ENCODE measurements at regions not wholly inside any gene's neighbourhood (a gene's known extent, or its start where the extent isn't known, plus 50 kb on each side); places are given as distances from the start of the nearest gene placed in this dataset.

GRCh38 chr10:94043431-94043990, 49.8 kb downstream of the PLCE1 start:
- DNase-seq (ENCODE audit: extremely low read depth in 1 of 2, low read depth in 1 of 2): no peak

GRCh38 chr10:94046098-94046497, 52.4 kb downstream of the PLCE1 start:
- DNase-seq (ENCODE audit: extremely low read depth in 1 of 2, low read depth in 1 of 2): no peak

- DNase-seq (ENCODE audit: extremely low read depth in 1 of 2, low read depth in 1 of 2): no peak
Observed at GRCh38 chr10:94047293-94047692, 53.6 kb downstream of the PLCE1 start.

GRCh38 chr10:94049911-94050310, 56.2 kb downstream of the PLCE1 start:
- no peak for DNase-seq (ENCODE audit: extremely low read depth in 1 of 2, low read depth in 1 of 2)

GRCh38 chr10:94052281-94052680, 58.5 kb downstream of the PLCE1 start:
- DNase-seq (ENCODE audit: extremely low read depth in 1 of 2, low read depth in 1 of 2): no peak

GRCh38 chr10:94052866-94053791, 59.4 kb downstream of the PLCE1 start:
- DNase-seq (ENCODE audit: extremely low read depth in 1 of 2, low read depth in 1 of 2): no peak

- no peak for DNase-seq (ENCODE audit: extremely low read depth in 1 of 2, low read depth in 1 of 2)
Observed at GRCh38 chr10:94059178-94059883, 65.6 kb downstream of the PLCE1 start.

- no peak for DNase-seq (ENCODE audit: extremely low read depth in 1 of 2, low read depth in 1 of 2)
Observed at GRCh38 chr10:94061026-94061425, 67.3 kb downstream of the PLCE1 start.

GRCh38 chr10:94062611-94063010, 68.9 kb downstream of the PLCE1 start:
- DNase-seq (ENCODE audit: extremely low read depth in 1 of 2, low read depth in 1 of 2): no peak

- no peak for DNase-seq (ENCODE audit: extremely low read depth in 1 of 2, low read depth in 1 of 2)
Observed at GRCh38 chr10:94065362-94065761, 71.6 kb downstream of the PLCE1 start.

- no peak for DNase-seq (ENCODE audit: extremely low read depth in 1 of 2, low read depth in 1 of 2)
Observed at GRCh38 chr10:94065787-94066186, 72.1 kb downstream of the PLCE1 start.

- no peak for DNase-seq (ENCODE audit: extremely low read depth in 1 of 2, low read depth in 1 of 2)
Observed at GRCh38 chr10:94066411-94066810, 72.7 kb downstream of the PLCE1 start.

- no peak for DNase-seq (ENCODE audit: extremely low read depth in 1 of 2, low read depth in 1 of 2)
Observed at GRCh38 chr10:94069884-94070283, 76.2 kb downstream of the PLCE1 start.

- DNase-seq (ENCODE audit: extremely low read depth in 1 of 2, low read depth in 1 of 2): no peak
Observed at GRCh38 chr10:94074462-94074861, 80.7 kb downstream of the PLCE1 start.

- no peak for DNase-seq (ENCODE audit: extremely low read depth in 1 of 2, low read depth in 1 of 2)
Observed at GRCh38 chr10:94075506-94075905, 81.8 kb downstream of the PLCE1 start.

- DNase-seq (ENCODE audit: extremely low read depth in 1 of 2, low read depth in 1 of 2): no peak
Observed at GRCh38 chr10:94076325-94076841, 82.7 kb downstream of the PLCE1 start.

GRCh38 chr10:94077042-94077441, 83.3 kb downstream of the PLCE1 start:
- no peak for DNase-seq (ENCODE audit: extremely low read depth in 1 of 2, low read depth in 1 of 2)

GRCh38 chr10:94080108-94080507, 86.4 kb downstream of the PLCE1 start:
- no peak for DNase-seq (ENCODE audit: extremely low read depth in 1 of 2, low read depth in 1 of 2)

- no peak for DNase-seq (ENCODE audit: extremely low read depth in 1 of 2, low read depth in 1 of 2)
Observed at GRCh38 chr10:94083662-94084265, 90.0 kb downstream of the PLCE1 start.

- DNase-seq (ENCODE audit: extremely low read depth in 1 of 2, low read depth in 1 of 2): no peak
Observed at GRCh38 chr10:94084344-94084743, 90.6 kb downstream of the PLCE1 start.

- DNase-seq (ENCODE audit: extremely low read depth in 1 of 2, low read depth in 1 of 2): no peak
Observed at GRCh38 chr10:94085288-94085687, 91.6 kb downstream of the PLCE1 start.
